ENCODE measurements at regions not wholly inside any gene's neighbourhood (a gene's known extent, or its start where the extent isn't known, plus 50 kb on each side); places are given as distances from the start of the nearest gene placed in this dataset.

- no peak overlapping the region for H3K27ac ChIP-seq
- TF ChIP-seq POLR2A (IDR thresholded peaks at IDR 0.05), result no peak
- TF ChIP-seq CTCF (IDR thresholded peaks at IDR 0.05), result no peak
- no peak overlapping the region for H3K4me3 ChIP-seq
- 60% methylated on average over 3 of the region's 3 CpGs for WGBS (ENCODE audit: insufficient coverage, low coverage, low lambda C conversion rate, missing lambda C conversion rate)
- ATAC-seq (no peak), DNase-seq (no peak)
- H3K27me3 ChIP-seq, result no peaks in the 10 kb centered on the region
- no peaks in the 10 kb centered on the region for H3K36me3 ChIP-seq
- no peaks in the 10 kb centered on the region for H3K4me1 ChIP-seq
- intact Hi-C loops (cut with DNase I), result loop anchor here in 1 of 2 donors (10.0 kb wide), 1 partner anchor 58 kb away; no protein-coding TSS in a partner anchor
- H3K9me3 ChIP-seq, result no peaks in the 10 kb centered on the region
Measured at GRCh38 chr5:36436306-36436705, 134.6 kb upstream of the RANBP3L start.

GRCh38 chr5:36438765-36439561, 137.3 kb upstream of the RANBP3L start:
- intact Hi-C loops (cut with DNase I), result loop anchor here in 1 of 2 donors (10.0 kb wide), 1 partner anchor 56 kb away; no protein-coding TSS in a partner anchor
- 73% methylated on average over 5 of the region's 6 CpGs for WGBS (ENCODE audit: insufficient coverage, low coverage, low lambda C conversion rate, missing lambda C conversion rate)
- DNase-seq, result no peak

GRCh38 chr5:36440300-36440699, 138.6 kb upstream of the RANBP3L start:
- Histone ChIP-seq H3K27ac (no peak overlapping the region), H3K36me3 (no peaks in the 10 kb centered on the region), H3K4me3 (no peak overlapping the region), H3K27me3 (no peaks in the 10 kb centered on the region), H3K4me1 (no peaks in the 10 kb centered on the region), H3K9me3 (no peaks in the 10 kb centered on the region)
- DNase-seq, result no peak
- TF ChIP-seq CTCF (IDR thresholded peaks at IDR 0.05), result no peak
- intact Hi-C loops (cut with DNase I), result no loop called here
- 84% methylated on average over 5 of the region's 5 CpGs for WGBS (ENCODE audit: insufficient coverage, low coverage, low lambda C conversion rate, missing lambda C conversion rate)
- no peak for ATAC-seq

More at GRCh38 chr5:36438765-36439561, 137.3 kb upstream of the RANBP3L start:
- Histone ChIP-seq H3K36me3 (no peaks in the 10 kb centered on the region), H3K9me3 (no peaks in the 10 kb centered on the region), H3K4me3 (no peak overlapping the region), H3K4me1 (no peaks in the 10 kb centered on the region), H3K27me3 (no peaks in the 10 kb centered on the region), H3K27ac (no peak overlapping the region)
- TF ChIP-seq CTCF (IDR thresholded peaks at IDR 0.05) (no peak), POLR2A (IDR thresholded peaks at IDR 0.05) (no peak)
- ATAC-seq, result no peak

- H3K27ac ChIP-seq, result no peak overlapping the region
- DNase-seq (no peak), ATAC-seq (no peak)
- H3K27me3 ChIP-seq, result no peaks in the 10 kb centered on the region
- H3K36me3 ChIP-seq, result no peaks in the 10 kb centered on the region
- H3K4me1 ChIP-seq, result no peaks in the 10 kb centered on the region
- no peaks in the 10 kb centered on the region for H3K9me3 ChIP-seq
- H3K4me3 ChIP-seq, result no peak overlapping the region
- WGBS (ENCODE audit: insufficient coverage, low coverage, low lambda C conversion rate, missing lambda C conversion rate), result 86% methylated on average over 1 of the region's 1 CpG
- intact Hi-C loops (cut with DNase I), result no loop called here
- TF ChIP-seq POLR2A (IDR thresholded peaks at IDR 0.05) (no peak), CTCF (IDR thresholded peaks at IDR 0.05) (no peak)
Measured at GRCh38 chr5:36441280-36441679, 139.6 kb upstream of the RANBP3L start.
